ENCODE measurements at regions not wholly inside any gene's neighbourhood (a gene's known extent, or its start where the extent isn't known, plus 50 kb on each side); places are given as distances from the start of the nearest gene placed in this dataset.

DNA sequence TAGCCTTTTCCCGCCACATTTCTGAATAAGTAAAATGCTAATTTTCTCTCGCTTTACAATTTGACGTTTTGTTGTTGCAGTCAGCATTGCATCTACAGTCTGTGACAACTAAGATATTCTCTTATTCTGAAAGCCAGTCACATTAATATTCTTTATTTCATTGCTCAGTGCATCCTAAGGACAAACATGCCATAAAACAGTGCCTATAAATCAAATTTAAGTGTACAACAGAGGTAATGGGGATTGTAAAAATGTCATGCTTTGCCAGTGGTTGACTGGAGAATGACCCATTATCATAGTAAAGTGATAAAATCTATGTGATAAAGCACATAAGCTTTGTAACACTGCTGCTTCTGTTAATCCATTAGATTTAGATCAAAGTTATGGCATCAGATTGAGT lies 1850.0 kb upstream of the ACO1 start:
- Histone ChIP-seq H4K8ac (replicated peaks; ENCODE audit: insufficient read length, low read depth, low read length) (no peak overlapping the region), H4K5ac (ENCODE audit: insufficient read length, low read depth, low read length) (no peak overlapping the region), H3K27me3 (ENCODE audit: insufficient read depth, low read length) (no peaks in the 10 kb centered on the region), H2BK15ac (ENCODE audit: low read depth, low read length) (no peak overlapping the region), H2BK120ac (ENCODE audit: low read depth, low read length, poor library complexity, severe bottlenecking) (no peak overlapping the region), H3K23ac (ENCODE audit: insufficient read length, low read depth, low read length) (no peak overlapping the region), H4K91ac (ENCODE audit: insufficient read length, low read depth, low read length) (no peak overlapping the region), H3K23me2 (ENCODE audit: insufficient read length, low read depth, low read length, poor library complexity, severe bottlenecking) (no peaks in the 10 kb centered on the region), H4K20me1 (ENCODE audit: control insufficient read depth, insufficient read depth, insufficient read length) (no peaks in the 10 kb centered on the region), H2AK5ac (ENCODE audit: insufficient read length, low read length) (no peak overlapping the region), H2BK5ac (ENCODE audit: insufficient read length, low read length) (no peak overlapping the region), H2BK20ac (ENCODE audit: low read depth, low read length, poor library complexity, severe bottlenecking) (no peak overlapping the region), H3T11ph (ENCODE audit: low read length) (no peak overlapping the region), H3K4ac (ENCODE audit: low read depth, low read length) (no peak overlapping the region), H3K4me2 (ENCODE audit: insufficient read depth, insufficient read length, low read length) (no peak overlapping the region), H3K56ac (ENCODE audit: insufficient read length, low read depth, low read length) (no peak overlapping the region), H2AFZ (ENCODE audit: low read length) (no peak overlapping the region), H3K4me1 (ENCODE audit: insufficient read depth, low read length) (no peaks in the 10 kb centered on the region), H3K79me1 (ENCODE audit: insufficient read depth, low read depth, low read length, poor library complexity, severe bottlenecking) (no peaks in the 10 kb centered on the region), H3K9me3 (ENCODE audit: control insufficient read depth, low read depth, low read length) (no peaks in the 10 kb centered on the region), H3K14ac (ENCODE audit: insufficient read depth, low read length) (no peak overlapping the region), H3K27ac (ENCODE audit: insufficient read length, low read depth, low read length) (no peak overlapping the region), H3K18ac (ENCODE audit: insufficient read length, low read depth, low read length) (no peak overlapping the region), H3K9ac (ENCODE audit: extremely low read depth, insufficient read length, low read length) (no peak overlapping the region), H3K79me2 (ENCODE audit: insufficient read depth, low read length) (no peaks in the 10 kb centered on the region), H2BK12ac (ENCODE audit: insufficient read length, low read depth, low read length) (no peak overlapping the region)
- Mint-ChIP-seq H3K9me3 (peaks cover 32 to 35% of the 10 kb centered on the region in 2 experiments), H3K4me1 (no peaks in the 10 kb centered on the region), H3K36me3 (ENCODE audit: insufficient read depth in 1 of 3, low read depth in 3 of 3) (peaks cover 16 to 34% (median 31%) of the 10 kb centered on the region in 3 experiments), H3K27me3 (ENCODE audit: low read depth) (no peaks in the 10 kb centered on the region), H3K27ac (no peak overlapping the region), H3K4me3 (no peak overlapping the region)
- WGBS (ENCODE audit: extremely low coverage, insufficient read length, low lambda C conversion rate), result no CpG with 5 or more reads among the region's 3 CpGs
- no peak for DNase-seq
- TF ChIP-seq, protein P1, sequence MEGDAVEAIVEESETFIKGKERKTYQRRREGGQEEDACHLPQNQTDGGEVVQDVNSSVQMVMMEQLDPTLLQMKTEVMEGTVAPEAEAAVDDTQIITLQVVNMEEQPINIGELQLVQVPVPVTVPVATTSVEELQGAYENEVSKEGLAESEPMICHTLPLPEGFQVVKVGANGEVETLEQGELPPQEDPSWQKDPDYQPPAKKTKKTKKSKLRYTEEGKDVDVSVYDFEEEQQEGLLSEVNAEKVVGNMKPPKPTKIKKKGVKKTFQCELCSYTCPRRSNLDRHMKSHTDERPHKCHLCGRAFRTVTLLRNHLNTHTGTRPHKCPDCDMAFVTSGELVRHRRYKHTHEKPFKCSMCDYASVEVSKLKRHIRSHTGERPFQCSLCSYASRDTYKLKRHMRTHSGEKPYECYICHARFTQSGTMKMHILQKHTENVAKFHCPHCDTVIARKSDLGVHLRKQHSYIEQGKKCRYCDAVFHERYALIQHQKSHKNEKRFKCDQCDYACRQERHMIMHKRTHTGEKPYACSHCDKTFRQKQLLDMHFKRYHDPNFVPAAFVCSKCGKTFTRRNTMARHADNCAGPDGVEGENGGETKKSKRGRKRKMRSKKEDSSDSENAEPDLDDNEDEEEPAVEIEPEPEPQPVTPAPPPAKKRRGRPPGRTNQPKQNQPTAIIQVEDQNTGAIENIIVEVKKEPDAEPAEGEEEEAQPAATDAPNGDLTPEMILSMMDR (conservative IDR thresholded peaks at IDR 0.05), result no peak

Data from H9 (cell line).